Neural cell (in vitro differentiated cells): ENCODE measurements at regions not wholly inside any gene's neighbourhood (a gene's known extent, or its start where the extent isn't known, plus 50 kb on each side); places are given as distances from the start of the nearest gene placed in this dataset.

Source experiments
- H2AFZ ChIP-seq: fragments of 200-600, 300-800 bp; sonication (generic), shearing (Covaris generic); 2 replicates; pipeline ENCODE4 v1.6.0; 2014; ENCODE audit warnings: low read depth, mild to moderate bottlenecking, antibody characterized with exemption, low read length, moderate library complexity
- H3F3A ChIP-seq: fragments of 200-600 bp; shearing (Covaris generic); 2 replicates; pipeline ENCODE4 v1.6.1; 2016; ENCODE audit warnings: mild to moderate bottlenecking, moderate library complexity, mixed read lengths, antibody characterized with exemption, low read length; ENCODE audit not compliant: insufficient read depth, poor library complexity, severe bottlenecking
- H3K27ac ChIP-seq: fragments of 200-600, 300-800 bp; sonication (generic), shearing (Covaris generic); 2 replicates; pipeline ENCODE4 v1.5.1; 2014; ENCODE audit warnings: mild to moderate bottlenecking, low read length, moderate library complexity
- H3K27me3 ChIP-seq: fragments of 300-800, 200-600 bp; sonication (generic), shearing (Covaris generic); 2 replicates; pipeline ENCODE4 v1.6.0; 2014; ENCODE audit warnings: mild to moderate bottlenecking, low read depth, low read length, moderate library complexity; ENCODE audit not compliant: insufficient read depth
- H3K36me3 ChIP-seq: fragments of 300-800, 200-600 bp; sonication (generic), shearing (Covaris generic); 2 replicates; pipeline ENCODE4 v1.5.1; 2014; ENCODE audit warnings: mild to moderate bottlenecking, antibody characterized with exemption, low read length, moderate library complexity; ENCODE audit not compliant: insufficient read depth
- H3K4me2 ChIP-seq: fragments of 300-800, 200-600 bp; sonication (generic), shearing (Covaris generic); 2 replicates; pipeline ENCODE4 v1.6.0; 2014; ENCODE audit warnings: mild to moderate bottlenecking, low read length
- H3K4me3 ChIP-seq: fragments of 300-800, 200-600 bp; sonication (generic), shearing (Covaris generic); 2 replicates; pipeline ENCODE4 v1.5.1; 2014; ENCODE audit warnings: mild to moderate bottlenecking, low read length, moderate library complexity
- H3K79me2 ChIP-seq: fragments of 200-600 bp; shearing (Covaris generic); replicated peaks from 2 replicates; pipeline ENCODE4 v1.6.0; 2014; ENCODE audit warnings: mild to moderate bottlenecking, low read length, moderate library complexity; ENCODE audit not compliant: insufficient read depth
- H3K9ac ChIP-seq: fragments of 300-800, 200-600 bp; sonication (generic), shearing (Covaris generic); 2 replicates; pipeline ENCODE4 v1.6.1; 2016; ENCODE audit warnings: mild to moderate bottlenecking, low read length, mixed read lengths
- H3K9me2 ChIP-seq: fragments of 200-600 bp; shearing (Covaris generic); 2 replicates; pipeline ENCODE4 v1.6.1; 2016; ENCODE audit warnings: mild to moderate bottlenecking, low read length, mixed read lengths; ENCODE audit not compliant: insufficient read depth
- H3K9me3 ChIP-seq: fragments of 200-600, 300-800 bp; sonication (generic), shearing (Covaris generic); 2 replicates; pipeline ENCODE4 v1.6.1; 2016; ENCODE audit warnings: mild to moderate bottlenecking, mixed run types, low read length, moderate library complexity, mixed read lengths
- H4K20me1 ChIP-seq: fragments of 200-600 bp; shearing (Covaris generic); 2 replicates; pipeline ENCODE4 v1.6.1; 2016; ENCODE audit warnings: mild to moderate bottlenecking, mixed run types; ENCODE audit not compliant: insufficient read depth
- EP300 ChIP-seq: fragments of 450-650 bp; conservative IDR thresholded peaks from 2 replicates; pipeline ENCODE4 v1.6.1; 2014; ENCODE audit warnings: antibody characterized with exemption, mild to moderate bottlenecking, moderate library complexity; ENCODE audit not compliant: poor library complexity, severe bottlenecking
- EZH2 ChIP-seq: fragments of 200-600, 300-800 bp; shearing (Covaris generic), sonication (generic); IDR thresholded peaks from 2 replicates; pipeline ENCODE4 v1.6.1; 2014; ENCODE audit warnings: antibody characterized with exemption, low read length, borderline replicate concordance, mild to moderate bottlenecking; ENCODE audit not compliant: insufficient read depth, poor library complexity, severe bottlenecking
- MXI1 ChIP-seq: fragments of 450-650 bp; conservative IDR thresholded peaks from 2 replicates; pipeline ENCODE4 v1.6.1; 2014; ENCODE audit warnings: antibody characterized with exemption, mild to moderate bottlenecking; ENCODE audit not compliant: poor library complexity, severe bottlenecking
- POLR2AphosphoS5 ChIP-seq: IDR thresholded peaks from 2 replicates; pipeline ENCODE4 v1.6.1; 2012
- RAD21 ChIP-seq: fragments of 450-650 bp; conservative IDR thresholded peaks from 2 replicates; pipeline ENCODE4 v1.6.1; 2014; ENCODE audit warnings: antibody characterized with exemption, mild to moderate bottlenecking, moderate library complexity
- REST ChIP-seq: IDR thresholded peaks from 2 replicates; pipeline ENCODE4 v1.6.1; 2012; ENCODE audit warnings: borderline replicate concordance
- SMC3 ChIP-seq: fragments of 450-650 bp; conservative IDR thresholded peaks from 2 replicates; pipeline ENCODE4 v1.6.1; 2014; ENCODE audit warnings: antibody characterized with exemption, mild to moderate bottlenecking, moderate library complexity; ENCODE audit not compliant: poor library complexity
- TAF1 ChIP-seq: IDR thresholded peaks from 2 replicates; pipeline ENCODE4 v1.6.1; 2012; ENCODE audit warnings: low read depth
- TF ChIP-seq, protein P1 (sequence below): fragments of 450-650 bp; IDR thresholded peaks from 2 replicates; pipeline ENCODE4 v1.5.1; 2014; ENCODE audit warnings: antibody characterized with exemption, mild to moderate bottlenecking, moderate library complexity; ENCODE audit not compliant: poor library complexity, severe bottlenecking

GRCh38 chr2:138243372-138243771 is 258.2 kb upstream of the SPOPL start:
- TF ChIP-seq, protein P1, sequence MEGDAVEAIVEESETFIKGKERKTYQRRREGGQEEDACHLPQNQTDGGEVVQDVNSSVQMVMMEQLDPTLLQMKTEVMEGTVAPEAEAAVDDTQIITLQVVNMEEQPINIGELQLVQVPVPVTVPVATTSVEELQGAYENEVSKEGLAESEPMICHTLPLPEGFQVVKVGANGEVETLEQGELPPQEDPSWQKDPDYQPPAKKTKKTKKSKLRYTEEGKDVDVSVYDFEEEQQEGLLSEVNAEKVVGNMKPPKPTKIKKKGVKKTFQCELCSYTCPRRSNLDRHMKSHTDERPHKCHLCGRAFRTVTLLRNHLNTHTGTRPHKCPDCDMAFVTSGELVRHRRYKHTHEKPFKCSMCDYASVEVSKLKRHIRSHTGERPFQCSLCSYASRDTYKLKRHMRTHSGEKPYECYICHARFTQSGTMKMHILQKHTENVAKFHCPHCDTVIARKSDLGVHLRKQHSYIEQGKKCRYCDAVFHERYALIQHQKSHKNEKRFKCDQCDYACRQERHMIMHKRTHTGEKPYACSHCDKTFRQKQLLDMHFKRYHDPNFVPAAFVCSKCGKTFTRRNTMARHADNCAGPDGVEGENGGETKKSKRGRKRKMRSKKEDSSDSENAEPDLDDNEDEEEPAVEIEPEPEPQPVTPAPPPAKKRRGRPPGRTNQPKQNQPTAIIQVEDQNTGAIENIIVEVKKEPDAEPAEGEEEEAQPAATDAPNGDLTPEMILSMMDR = no peak
- TF ChIP-seq MXI1 = no peak
- TF ChIP-seq EZH2 = no peak
- TF ChIP-seq REST = no peak
- TF ChIP-seq EP300 = no peak
- TF ChIP-seq SMC3 = no peak
- TF ChIP-seq RAD21 = no peak
- no peak for TF ChIP-seq POLR2AphosphoS5
- TF ChIP-seq TAF1 = no peak
- Histone ChIP-seq H3K9me3 (no peaks in the 10 kb centered on the region), H2AFZ (no peak overlapping the region)

GRCh38 chr2:138244501-138244925 is 257.1 kb upstream of the SPOPL start:
- no peak overlapping the region for H3K4me2 ChIP-seq
- no peak overlapping the region for H3K9ac ChIP-seq
- H2AFZ ChIP-seq = no peak overlapping the region
- no peaks in the 10 kb centered on the region for H3K9me3 ChIP-seq
- no peaks in the 10 kb centered on the region for H3K36me3 ChIP-seq
- no peaks in the 10 kb centered on the region for H3F3A ChIP-seq
- H3K4me3 ChIP-seq = no peak overlapping the region
- no peaks in the 10 kb centered on the region for H3K9me2 ChIP-seq
- H4K20me1 ChIP-seq = no peaks in the 10 kb centered on the region
- no peaks in the 10 kb centered on the region for H3K79me2 ChIP-seq
- no peak for TF ChIP-seq REST
- no peak for TF ChIP-seq EP300
- TF ChIP-seq, protein P1 = no peak
- TF ChIP-seq SMC3 = no peak
- no peak for TF ChIP-seq TAF1
- no peak for TF ChIP-seq RAD21
- no peak for TF ChIP-seq MXI1
- no peak for TF ChIP-seq POLR2AphosphoS5
- no peak for TF ChIP-seq EZH2
- H3K27me3 ChIP-seq = no peaks in the 10 kb centered on the region
- no peak overlapping the region for H3K27ac ChIP-seq

More at GRCh38 chr2:138243372-138243771, 258.2 kb upstream of the SPOPL start:
- H3K9ac ChIP-seq = no peak overlapping the region
- no peak overlapping the region for H3K4me2 ChIP-seq
- H3K27ac ChIP-seq = no peak overlapping the region
- H3F3A ChIP-seq = no peaks in the 10 kb centered on the region
- no peak overlapping the region for H3K4me3 ChIP-seq
- no peaks in the 10 kb centered on the region for H3K36me3 ChIP-seq
- no peaks in the 10 kb centered on the region for H3K27me3 ChIP-seq
- H3K79me2 ChIP-seq = no peaks in the 10 kb centered on the region
- H3K9me2 ChIP-seq = no peaks in the 10 kb centered on the region
- no peaks in the 10 kb centered on the region for H4K20me1 ChIP-seq
